ENCODE measurements at regions not wholly inside any gene's neighbourhood (a gene's known extent, or its start where the extent isn't known, plus 50 kb on each side); places are given as distances from the start of the nearest gene placed in this dataset.
A peak's percentile ranks its signal among the peaks of the same experiment; 100 is the strongest.
"Not testable (repeated sequence)": the region's sequence is repeated elsewhere in the genome, so short reads cannot be mapped to it uniquely, and the experiment has no call there.

DNA sequence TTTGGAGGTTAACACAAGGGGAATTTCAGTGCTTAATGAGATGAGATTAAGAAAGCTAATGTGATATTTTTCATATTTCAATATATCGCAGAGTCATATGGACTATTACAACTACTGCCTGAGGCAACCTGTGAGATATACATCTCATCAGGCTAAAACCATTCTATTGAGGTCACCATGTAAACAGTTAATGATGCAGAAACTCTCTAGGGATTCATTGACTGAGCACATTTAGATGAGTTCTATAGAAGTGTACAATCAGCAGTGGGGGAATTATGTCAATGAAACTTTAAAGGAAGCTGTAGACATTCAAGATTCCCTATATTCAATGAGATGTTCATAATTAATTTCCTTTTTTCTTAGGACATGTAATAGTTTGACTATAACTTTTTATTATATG is 687.4 kb upstream of the SYT4 start:
- Histone ChIP-seq H3K36me3 (replicated peaks) (no peaks in the 10 kb centered on the region), H3K27me3 (replicated peaks) (no peaks in the 10 kb centered on the region), H3K4me3 (ENCODE audit: low read depth, low read length) (no peak overlapping the region), H3K27ac (no peak overlapping the region)
- TF ChIP-seq, protein P1, sequence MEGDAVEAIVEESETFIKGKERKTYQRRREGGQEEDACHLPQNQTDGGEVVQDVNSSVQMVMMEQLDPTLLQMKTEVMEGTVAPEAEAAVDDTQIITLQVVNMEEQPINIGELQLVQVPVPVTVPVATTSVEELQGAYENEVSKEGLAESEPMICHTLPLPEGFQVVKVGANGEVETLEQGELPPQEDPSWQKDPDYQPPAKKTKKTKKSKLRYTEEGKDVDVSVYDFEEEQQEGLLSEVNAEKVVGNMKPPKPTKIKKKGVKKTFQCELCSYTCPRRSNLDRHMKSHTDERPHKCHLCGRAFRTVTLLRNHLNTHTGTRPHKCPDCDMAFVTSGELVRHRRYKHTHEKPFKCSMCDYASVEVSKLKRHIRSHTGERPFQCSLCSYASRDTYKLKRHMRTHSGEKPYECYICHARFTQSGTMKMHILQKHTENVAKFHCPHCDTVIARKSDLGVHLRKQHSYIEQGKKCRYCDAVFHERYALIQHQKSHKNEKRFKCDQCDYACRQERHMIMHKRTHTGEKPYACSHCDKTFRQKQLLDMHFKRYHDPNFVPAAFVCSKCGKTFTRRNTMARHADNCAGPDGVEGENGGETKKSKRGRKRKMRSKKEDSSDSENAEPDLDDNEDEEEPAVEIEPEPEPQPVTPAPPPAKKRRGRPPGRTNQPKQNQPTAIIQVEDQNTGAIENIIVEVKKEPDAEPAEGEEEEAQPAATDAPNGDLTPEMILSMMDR (IDR thresholded peaks at IDR 0.05; ENCODE audit: low read depth, low read length, missing control alignments): no peak
- DNase-seq: no peak
- in situ Hi-C loops (cut with HindIII; ENCODE audit: low pct_ligation_motif_present, low sequenced_read_pairs): no loop called here

DNA sequence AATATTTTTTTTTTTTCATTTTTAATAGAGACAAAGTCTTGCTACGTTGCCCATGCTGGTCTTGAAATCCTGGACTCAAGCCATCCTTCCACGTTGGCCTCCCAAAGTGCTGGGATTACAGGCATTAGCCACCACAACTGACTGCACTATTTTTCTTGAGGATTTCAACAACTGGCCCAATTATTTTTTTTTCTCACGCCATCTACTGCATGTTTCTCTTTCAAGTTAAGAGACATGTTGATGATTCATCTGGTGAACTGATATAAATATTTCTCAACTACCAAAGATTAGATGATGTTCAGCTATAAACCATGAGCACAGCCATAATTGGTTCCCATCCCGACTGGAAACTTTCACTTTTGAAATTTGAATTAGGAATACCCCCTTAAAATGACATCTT is 688.4 kb upstream of the SYT4 start:
- TF ChIP-seq, protein P1 (IDR thresholded peaks at IDR 0.05; ENCODE audit: low read depth, low read length, missing control alignments): no peak
- Histone ChIP-seq H3K27me3 (replicated peaks) (no peaks in the 10 kb centered on the region), H3K36me3 (replicated peaks) (no peaks in the 10 kb centered on the region), H3K4me3 (ENCODE audit: low read depth, low read length) (no peak overlapping the region), H3K27ac (no peak overlapping the region)
- no peak for DNase-seq
- in situ Hi-C loops (cut with HindIII; ENCODE audit: low pct_ligation_motif_present, low sequenced_read_pairs): no loop called here

DNA sequence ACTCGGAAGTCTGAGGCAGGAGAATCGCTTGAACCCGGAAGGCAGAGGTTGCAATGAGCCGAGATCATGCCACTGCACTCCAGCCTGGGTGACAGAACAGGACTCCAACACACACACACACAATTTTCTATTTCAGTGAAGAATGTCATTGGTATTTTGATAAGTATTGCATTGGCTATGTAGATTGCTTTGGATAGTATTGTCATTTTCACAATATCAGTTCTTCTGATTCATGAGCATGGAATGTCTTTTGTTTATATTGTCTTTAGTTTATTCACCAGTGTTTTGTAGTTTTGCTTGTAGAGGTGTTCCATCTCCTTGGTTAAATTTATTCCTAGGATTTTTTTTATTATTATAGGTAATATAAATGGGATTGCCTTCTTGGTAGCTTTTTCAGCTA is 693.4 kb upstream of the SYT4 start:
- in situ Hi-C loops (cut with HindIII; ENCODE audit: low pct_ligation_motif_present, low sequenced_read_pairs): no loop called here
- TF ChIP-seq, protein P1 (IDR thresholded peaks at IDR 0.05; ENCODE audit: low read depth, low read length, missing control alignments): no peak
- peak; percentile 16 for DNase-seq
- Histone ChIP-seq H3K4me3 (ENCODE audit: low read depth, low read length) (no peak overlapping the region), H3K27ac (no peak overlapping the region), H3K36me3 (replicated peaks) (no peaks in the 10 kb centered on the region), H3K27me3 (replicated peaks) (no peaks in the 10 kb centered on the region)

DNA sequence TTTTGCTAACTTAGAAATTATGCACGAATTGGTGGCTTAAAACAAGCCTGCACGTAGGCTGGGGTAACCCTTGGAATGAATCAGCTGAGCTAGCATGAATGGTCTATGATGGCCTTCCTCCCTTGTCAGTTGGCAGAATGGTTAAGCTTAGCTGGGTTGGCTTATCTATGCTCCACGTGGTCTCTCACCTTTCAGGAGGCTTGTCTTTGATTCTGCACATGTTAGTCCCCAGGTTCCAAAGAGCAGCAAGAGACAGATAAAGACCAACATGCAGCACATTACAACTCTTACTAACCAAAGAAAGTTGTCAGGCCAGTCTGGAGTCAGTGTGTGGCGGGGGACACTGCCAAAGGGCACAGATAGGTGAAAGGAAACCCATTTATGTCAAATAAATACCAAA is 700.9 kb upstream of the SYT4 start:
- no peaks in the 10 kb centered on the region for H3K27me3 ChIP-seq (replicated peaks)
- no peak for DNase-seq
- in situ Hi-C loops (cut with HindIII; ENCODE audit: low pct_ligation_motif_present, low sequenced_read_pairs): no loop called here
- TF ChIP-seq, protein P1 (IDR thresholded peaks at IDR 0.05; ENCODE audit: low read depth, low read length, missing control alignments): no peak
- no peak overlapping the region for H3K27ac ChIP-seq
- H3K4me3 ChIP-seq (ENCODE audit: low read depth, low read length): no peak overlapping the region
- no peaks in the 10 kb centered on the region for H3K36me3 ChIP-seq (replicated peaks)

DNA sequence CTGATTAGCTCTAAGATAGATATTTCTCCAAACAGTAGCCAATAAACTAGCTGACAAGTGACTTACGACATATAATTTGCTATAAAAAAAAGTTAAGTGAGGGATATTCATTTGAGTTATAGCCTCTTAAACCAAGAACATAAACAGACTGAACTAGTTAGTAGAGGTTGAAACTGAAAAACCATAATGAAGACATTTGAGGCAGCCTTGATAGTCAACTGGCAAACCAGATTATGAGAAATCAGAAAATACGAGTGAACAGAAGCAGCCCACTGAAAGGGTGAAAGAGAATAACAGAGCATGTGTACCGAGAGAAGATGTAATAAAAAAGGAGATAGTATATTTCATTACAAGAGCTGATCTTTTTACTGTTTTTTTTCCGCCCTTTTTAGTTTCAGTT is 698.1 kb upstream of the SETBP1 start:
- Histone ChIP-seq H3K4me3 (ENCODE audit: low read depth, low read length) (no peak overlapping the region), H3K27ac (no peak overlapping the region), H3K27me3 (replicated peaks) (no peaks in the 10 kb centered on the region), H3K36me3 (replicated peaks) (no peaks in the 10 kb centered on the region)
- in situ Hi-C loops (cut with HindIII; ENCODE audit: low pct_ligation_motif_present, low sequenced_read_pairs): no loop called here
- no peak for DNase-seq
- TF ChIP-seq, protein P1 (IDR thresholded peaks at IDR 0.05; ENCODE audit: low read depth, low read length, missing control alignments): no peak

DNA sequence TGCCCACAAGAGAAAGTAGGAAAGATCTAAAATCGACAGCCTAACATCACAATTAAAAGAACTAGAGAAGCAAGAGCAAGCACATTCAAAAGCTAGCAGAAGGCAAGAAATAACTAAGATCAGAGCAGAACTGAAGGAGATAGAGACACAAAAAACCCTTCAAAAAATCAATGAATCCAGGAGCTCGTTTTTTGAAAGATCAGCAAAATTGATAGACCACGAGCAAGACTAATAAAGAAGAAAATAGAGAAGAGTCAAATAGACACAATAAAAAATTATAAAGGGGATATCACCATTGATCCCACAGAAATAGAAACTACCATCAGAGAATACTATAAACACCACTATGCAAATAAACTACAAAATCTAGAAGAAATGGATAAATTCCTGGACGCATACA is 693.6 kb upstream of the SETBP1 start:
- in situ Hi-C loops (cut with HindIII; ENCODE audit: low pct_ligation_motif_present, low sequenced_read_pairs); H3K4me3 ChIP-seq (ENCODE audit: low read depth, low read length); H3K36me3 ChIP-seq (replicated peaks); DNase-seq; H3K27me3 ChIP-seq (replicated peaks); H3K27ac ChIP-seq: not testable (repeated sequence)

All from brain microvascular endothelial cell (primary cell).